HEK293 (cell line): ENCODE measurements at regions not wholly inside any gene's neighbourhood (a gene's known extent, or its start where the extent isn't known, plus 50 kb on each side); places are given as distances from the start of the nearest gene placed in this dataset.
A peak's percentile ranks its signal among the peaks of the same experiment; 100 is the strongest.

Experiments
- CTCF ChIA-PET: fragments of 350-600 bp; formaldehyde crosslinking; extraction: SDS; loops from one replicate; lab custom pipeline; 2021; ENCODE audit warnings: antibody characterized with exemption; lab: Yijun Ruan, JAX
- POLR2A ChIA-PET: fragments of 300-600 bp; formaldehyde crosslinking; extraction: SDS; loops from one replicate; lab custom pipeline; 2020; ENCODE audit warnings: antibody characterized with exemption, inconsistent platforms; lab: Yijun Ruan, JAX
- H3K27ac ChIP-seq: fragments of 200-500 bp; sonication (Bioruptor generic); 2 replicates; pipeline ENCODE4 v1.5.1; 2014; ENCODE audit warnings: low read depth, low read length, control low read depth, inconsistent platforms; ENCODE audit errors: extremely low read depth
- H3K36me3 ChIP-seq, 2 experiments: fragments of 200-500 bp in 1 of 2; sonication (Bioruptor generic) in 1 of 2; 1 replicate in 1 of 2; 2 replicates in 1 of 2; pipeline ENCODE4 v1.5.1; 2014 to 2017; ENCODE audit warnings: inconsistent platforms in 2 of 2, low read length in 2 of 2; ENCODE audit not compliant: control insufficient read depth in 2 of 2, insufficient read depth in 1 of 2
- H3K4me1 ChIP-seq: fragments of 200-500 bp; sonication (Bioruptor generic); 2 replicates; pipeline ENCODE4 v1.5.1; 2014; ENCODE audit warnings: mild to moderate bottlenecking, low read length, inconsistent platforms; ENCODE audit not compliant: control insufficient read depth, insufficient read depth
- H3K4me3 ChIP-seq: 2 replicates; pipeline ENCODE4 v1.5.1; 2011; ENCODE audit warnings: low read depth, mild to moderate bottlenecking, control low read depth, low read length, moderate library complexity
- H3K9me3 ChIP-seq: fragments of 200-500 bp; sonication (Bioruptor generic); 2 replicates; pipeline ENCODE4 v1.5.1; 2014; ENCODE audit warnings: low read depth, low read length, inconsistent platforms; ENCODE audit not compliant: control insufficient read depth, insufficient read depth
- ZNF24 ChIP-seq: fragments of 450-650 bp; formaldehyde crosslinking; IDR thresholded peaks from 2 replicates; pipeline ENCODE4 v1.5.1; 2016; ENCODE audit warnings: missing biosample characterization, missing genetic modification characterization
- TF ChIP-seq, protein P1 (sequence below): fragments of 450-650 bp; formaldehyde crosslinking; IDR thresholded peaks from 2 replicates; pipeline ENCODE4 v1.5.1; 2016; ENCODE audit warnings: missing biosample characterization, missing genetic modification characterization

DNA sequence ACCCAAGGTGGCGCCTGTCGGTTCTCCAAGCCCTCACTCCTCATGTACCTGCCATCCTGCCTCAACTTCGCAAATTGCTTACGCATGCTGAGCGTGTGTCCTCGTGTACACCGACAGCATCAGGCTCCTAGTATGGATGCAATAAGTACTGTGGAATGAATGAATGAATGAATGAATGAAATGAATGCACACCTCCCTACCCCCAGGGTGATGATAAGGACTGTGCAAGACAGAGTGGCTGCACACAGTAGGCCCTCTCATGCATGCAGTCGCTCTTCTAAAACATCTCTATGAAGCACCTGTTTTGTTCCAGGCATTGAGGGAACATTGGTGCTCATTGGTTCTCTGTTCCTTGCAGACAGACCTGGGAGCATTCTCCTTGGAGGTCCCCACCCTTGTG lies 49.8 kb upstream of the H6PD start:
- CTCF ChIA-PET, result interaction anchor here (0.7 kb wide), 1 partner anchor 25 kb away, joined by 3 read pairs; no protein-coding TSS in a partner anchor
- H3K4me1 ChIP-seq, result peaks cover 9% of the 10 kb centered on the region; the same call in 1 of the 2 replicates
- no peak overlapping the region for H3K4me3 ChIP-seq
- TF ChIP-seq ZNF24 (tag by site-specific recombination), result peak; percentile 68; the same call in 1 of the 2 replicates
- TF ChIP-seq, protein P1, sequence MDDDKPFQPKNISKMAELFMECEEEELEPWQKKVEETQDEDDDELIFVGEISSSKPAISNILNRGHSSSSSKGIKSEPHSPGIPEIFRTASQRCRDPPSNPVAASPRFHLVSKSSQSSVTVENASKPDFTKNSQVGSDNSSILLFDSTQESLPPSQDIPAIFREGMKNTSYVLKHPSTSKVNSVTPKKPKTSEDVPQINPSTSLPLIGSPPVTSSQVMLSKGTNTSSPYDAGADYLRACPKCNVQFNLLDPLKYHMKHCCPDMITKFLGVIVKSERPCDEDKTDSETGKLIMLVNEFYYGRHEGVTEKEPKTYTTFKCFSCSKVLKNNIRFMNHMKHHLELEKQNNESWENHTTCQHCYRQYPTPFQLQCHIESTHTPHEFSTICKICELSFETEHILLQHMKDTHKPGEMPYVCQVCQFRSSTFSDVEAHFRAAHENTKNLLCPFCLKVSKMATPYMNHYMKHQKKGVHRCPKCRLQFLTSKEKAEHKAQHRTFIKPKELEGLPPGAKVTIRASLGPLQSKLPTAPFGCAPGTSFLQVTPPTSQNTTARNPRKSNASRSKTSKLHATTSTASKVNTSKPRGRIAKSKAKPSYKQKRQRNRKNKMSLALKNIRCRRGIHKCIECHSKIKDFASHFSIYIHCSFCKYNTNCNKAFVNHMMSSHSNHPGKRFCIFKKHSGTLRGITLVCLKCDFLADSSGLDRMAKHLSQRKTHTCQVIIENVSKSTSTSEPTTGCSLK (tag by site-specific recombination), result no peak
- H3K36me3 ChIP-seq, result peaks cover 0 to 38% of the 10 kb centered on the region in 2 experiments; a peak in 1 of 3 replicates
- no peak overlapping the region for H3K27ac ChIP-seq
- no peaks in the 10 kb centered on the region for H3K9me3 ChIP-seq
- POLR2A ChIA-PET, result no interaction called here
